Endothelial cell (in vitro differentiated cells): ENCODE measurements at regions not wholly inside any gene's neighbourhood (a gene's known extent, or its start where the extent isn't known, plus 50 kb on each side); places are given as distances from the start of the nearest gene placed in this dataset.

Experiments
- DNase-seq: peaks from one replicate; pipeline ENCODE4 v3.0.0; 2021; ENCODE audit warnings: low spot score
- H3K27ac Mint-ChIP-seq: one replicate; pipeline ENCODE4 v1.8.0; 2021; ENCODE audit warnings: mixed read lengths, inconsistent platforms; ENCODE audit not compliant: unreplicated experiment
- H3K27me3 Mint-ChIP-seq: one replicate; pipeline ENCODE4 v1.8.0; 2021; ENCODE audit warnings: mild to moderate bottlenecking, moderate library complexity, mixed read lengths, inconsistent platforms; ENCODE audit not compliant: unreplicated experiment
- H3K36me3 Mint-ChIP-seq: one replicate; pipeline ENCODE4 v1.8.0; 2021; ENCODE audit warnings: mild to moderate bottlenecking, low read depth, mixed read lengths, inconsistent platforms; ENCODE audit not compliant: unreplicated experiment
- H3K4me1 Mint-ChIP-seq: one replicate; pipeline ENCODE4 v1.8.0; 2021; ENCODE audit warnings: mild to moderate bottlenecking, mixed read lengths, inconsistent platforms; ENCODE audit not compliant: unreplicated experiment
- H3K4me3 Mint-ChIP-seq: one replicate; pipeline ENCODE4 v1.8.0; 2021; ENCODE audit warnings: mild to moderate bottlenecking, mixed read lengths, inconsistent platforms; ENCODE audit not compliant: unreplicated experiment
- H3K9me3 Mint-ChIP-seq: one replicate; pipeline ENCODE4 v1.8.0; 2021; ENCODE audit warnings: mixed read lengths, inconsistent platforms; ENCODE audit not compliant: unreplicated experiment
- TF ChIP-seq, protein P1 (sequence below): fragments of 200-600 bp; sonication (generic); IDR thresholded peaks from one replicate; pipeline ENCODE4 v1.5.0; 2021; ENCODE audit warnings: antibody characterized with exemption; ENCODE audit not compliant: unreplicated experiment

DNA sequence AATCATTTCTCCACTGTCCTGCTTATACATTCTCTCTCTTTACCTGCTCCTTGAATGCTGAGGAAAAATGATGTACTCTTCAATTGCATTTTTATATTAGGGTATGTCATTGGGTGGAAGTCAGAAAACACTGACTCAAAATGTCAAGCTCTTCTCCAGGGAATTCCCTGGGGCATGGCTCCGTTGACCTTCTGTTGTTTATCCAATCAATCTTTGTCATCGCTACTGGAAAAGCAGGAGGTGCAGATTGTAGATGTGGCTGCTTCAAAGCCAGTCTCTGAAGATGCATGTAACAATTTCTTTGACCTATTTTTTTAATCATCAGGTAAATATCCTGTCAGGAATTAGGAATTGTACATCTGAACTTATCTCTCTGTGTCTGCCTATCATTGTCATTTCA is 63.9 kb upstream of the TENT5A start:
- Mint-ChIP-seq H3K9me3 (no peaks in the 10 kb centered on the region), H3K36me3 (no peaks in the 10 kb centered on the region), H3K27me3 (peaks cover 2% of the 10 kb centered on the region), H3K4me3 (no peak overlapping the region), H3K4me1 (no peaks in the 10 kb centered on the region), H3K27ac (no peak overlapping the region)
- TF ChIP-seq, protein P1, sequence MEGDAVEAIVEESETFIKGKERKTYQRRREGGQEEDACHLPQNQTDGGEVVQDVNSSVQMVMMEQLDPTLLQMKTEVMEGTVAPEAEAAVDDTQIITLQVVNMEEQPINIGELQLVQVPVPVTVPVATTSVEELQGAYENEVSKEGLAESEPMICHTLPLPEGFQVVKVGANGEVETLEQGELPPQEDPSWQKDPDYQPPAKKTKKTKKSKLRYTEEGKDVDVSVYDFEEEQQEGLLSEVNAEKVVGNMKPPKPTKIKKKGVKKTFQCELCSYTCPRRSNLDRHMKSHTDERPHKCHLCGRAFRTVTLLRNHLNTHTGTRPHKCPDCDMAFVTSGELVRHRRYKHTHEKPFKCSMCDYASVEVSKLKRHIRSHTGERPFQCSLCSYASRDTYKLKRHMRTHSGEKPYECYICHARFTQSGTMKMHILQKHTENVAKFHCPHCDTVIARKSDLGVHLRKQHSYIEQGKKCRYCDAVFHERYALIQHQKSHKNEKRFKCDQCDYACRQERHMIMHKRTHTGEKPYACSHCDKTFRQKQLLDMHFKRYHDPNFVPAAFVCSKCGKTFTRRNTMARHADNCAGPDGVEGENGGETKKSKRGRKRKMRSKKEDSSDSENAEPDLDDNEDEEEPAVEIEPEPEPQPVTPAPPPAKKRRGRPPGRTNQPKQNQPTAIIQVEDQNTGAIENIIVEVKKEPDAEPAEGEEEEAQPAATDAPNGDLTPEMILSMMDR: no peak
- DNase-seq: no peak

DNA sequence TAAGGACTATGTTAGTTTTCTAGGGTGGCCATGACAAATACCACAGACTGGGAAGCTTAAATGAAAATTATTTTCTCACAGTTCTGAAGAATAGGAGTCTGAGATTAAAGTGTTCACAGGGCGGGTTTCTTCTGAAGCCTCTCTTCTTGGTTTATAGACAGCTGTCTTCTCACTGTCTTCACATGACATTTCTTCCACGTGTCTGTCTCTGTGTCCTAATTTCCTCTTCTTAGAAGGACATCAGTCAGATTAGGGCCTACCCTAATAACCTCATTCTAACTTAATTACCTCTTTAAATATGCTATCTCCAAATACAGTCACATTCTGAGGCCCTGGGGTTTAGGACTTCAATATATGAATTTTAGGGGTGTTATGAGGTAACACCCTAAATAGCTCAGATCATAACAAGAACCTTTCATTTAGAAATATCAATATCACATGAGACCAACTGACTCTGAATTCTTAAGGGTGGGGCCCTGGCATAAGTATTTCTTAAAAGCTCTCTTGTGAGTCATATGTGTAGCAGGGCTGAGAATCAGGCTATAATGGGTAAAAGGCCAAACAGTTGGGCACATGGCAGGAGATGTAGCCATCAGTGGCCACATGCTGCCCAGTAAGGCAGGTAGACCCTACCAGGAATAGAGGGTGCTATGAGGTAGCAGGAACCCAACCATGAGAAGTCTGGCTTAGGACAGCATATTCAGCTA is 62.0 kb upstream of the TENT5A start:
- H3K4me1 Mint-ChIP-seq: peaks cover 8% of the 10 kb centered on the region
- H3K9me3 Mint-ChIP-seq: no peaks in the 10 kb centered on the region
- DNase-seq: no peak
- H3K4me3 Mint-ChIP-seq: no peak overlapping the region
- no peaks in the 10 kb centered on the region for H3K36me3 Mint-ChIP-seq
- no peak overlapping the region for H3K27ac Mint-ChIP-seq
- H3K27me3 Mint-ChIP-seq: no peaks in the 10 kb centered on the region
- TF ChIP-seq, protein P1: no peak

DNA sequence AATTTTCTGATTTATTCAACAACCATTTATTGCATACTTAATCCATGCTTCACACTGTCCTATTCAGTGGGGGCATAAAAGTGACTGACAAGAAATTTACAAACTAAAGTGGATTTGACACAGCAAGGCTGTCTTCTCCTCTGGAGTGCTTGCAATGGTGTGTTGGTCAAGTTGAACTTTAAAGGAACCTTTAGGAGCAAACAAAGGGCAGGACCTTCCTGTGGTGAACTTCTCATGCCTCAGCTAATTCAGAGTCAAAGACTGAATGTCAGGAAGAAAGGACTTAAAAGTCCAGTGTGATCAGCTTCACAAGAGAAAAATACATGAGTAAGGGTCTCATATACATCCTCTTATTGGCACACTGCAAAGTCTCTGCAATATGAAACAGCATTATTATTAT is 60.8 kb upstream of the TENT5A start:
- peaks cover 18% of the 10 kb centered on the region for H3K4me1 Mint-ChIP-seq
- H3K27ac Mint-ChIP-seq: no peak overlapping the region
- DNase-seq: no peak
- H3K9me3 Mint-ChIP-seq: no peaks in the 10 kb centered on the region
- H3K4me3 Mint-ChIP-seq: no peak overlapping the region
- TF ChIP-seq, protein P1: no peak
- H3K27me3 Mint-ChIP-seq: no peaks in the 10 kb centered on the region
- H3K36me3 Mint-ChIP-seq: no peaks in the 10 kb centered on the region

DNA sequence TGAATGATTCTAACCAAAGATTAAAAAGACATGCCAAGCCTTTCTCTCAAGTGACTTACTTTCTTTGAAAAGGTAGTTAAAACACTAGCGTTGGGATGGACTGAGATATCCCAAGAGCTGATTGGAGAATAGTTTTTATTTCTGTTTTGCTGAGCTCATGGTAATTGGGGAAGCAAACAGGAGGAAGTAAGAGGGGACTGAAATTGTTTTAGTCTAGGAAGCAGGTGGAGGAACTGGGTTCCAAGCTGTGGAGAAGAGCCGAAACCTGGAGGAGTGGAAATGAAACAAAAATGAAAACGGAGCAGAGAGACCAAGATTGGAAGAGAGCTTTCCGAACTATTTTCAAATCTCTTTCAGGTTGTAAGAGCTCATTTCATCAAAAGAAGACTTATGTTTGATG is 59.9 kb upstream of the TENT5A start:
- Mint-ChIP-seq H3K27ac (no peak overlapping the region), H3K4me3 (no peak overlapping the region), H3K9me3 (no peaks in the 10 kb centered on the region), H3K4me1 (peaks cover 23% of the 10 kb centered on the region), H3K36me3 (no peaks in the 10 kb centered on the region), H3K27me3 (no peaks in the 10 kb centered on the region)
- TF ChIP-seq, protein P1: no peak
- no peak for DNase-seq

DNA sequence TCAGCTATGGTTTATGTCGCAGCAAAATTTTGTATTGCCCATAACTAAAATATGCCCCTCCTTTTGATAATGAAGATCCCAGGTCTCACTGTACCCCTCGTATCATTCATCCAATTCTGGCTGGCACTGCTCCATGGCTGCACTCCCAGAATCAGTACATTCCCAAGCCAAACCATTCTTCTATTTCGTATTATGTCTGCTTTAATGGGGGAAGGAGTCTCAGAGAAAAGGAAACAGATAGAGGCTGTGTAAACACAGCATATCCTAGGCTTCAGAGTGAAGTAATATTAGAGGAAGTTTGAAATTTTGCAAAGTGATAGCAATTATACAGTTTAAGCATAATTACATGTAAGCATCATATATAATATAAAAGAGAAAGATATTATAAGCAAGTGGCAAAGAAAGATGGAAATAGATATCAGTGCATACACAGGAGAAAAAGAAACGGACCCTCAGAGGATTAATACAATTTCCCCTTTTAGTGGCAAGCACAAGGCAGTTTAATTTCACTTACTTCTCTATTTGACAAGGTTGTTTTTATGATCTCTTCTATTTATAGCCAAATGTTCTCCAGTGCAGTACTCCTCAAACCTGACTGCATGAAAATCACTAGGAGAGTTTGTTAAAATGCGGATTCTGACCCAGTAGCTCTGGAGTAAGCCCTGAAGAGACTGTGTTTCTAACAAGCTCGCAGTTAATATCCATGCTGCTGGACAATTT is 56.5 kb upstream of the TENT5A start:
- no peaks in the 10 kb centered on the region for H3K9me3 Mint-ChIP-seq
- no peaks in the 10 kb centered on the region for H3K36me3 Mint-ChIP-seq
- DNase-seq: no peak
- H3K4me3 Mint-ChIP-seq: no peak overlapping the region
- peaks cover 23% of the 10 kb centered on the region for H3K4me1 Mint-ChIP-seq
- H3K27ac Mint-ChIP-seq: peak overlapping the region; percentile 95
- TF ChIP-seq, protein P1: no peak
- no peaks in the 10 kb centered on the region for H3K27me3 Mint-ChIP-seq
